ENCODE measurements at regions not wholly inside any gene's neighbourhood (a gene's known extent, or its start where the extent isn't known, plus 50 kb on each side); places are given as distances from the start of the nearest gene placed in this dataset.
"Not testable (repeated sequence)": the region's sequence is repeated elsewhere in the genome, so short reads cannot be mapped to it uniquely, and the experiment has no call there.

GRCh38 chr14:106269451-106270204 is 743.2 kb downstream of the TMEM121 start:
- in situ Hi-C loops (cut with HindIII; ENCODE audit: low sequenced_read_pairs): no loop called here
- DNase-seq (ENCODE audit: low spot score): no peak

GRCh38 chr14:106270476-106271121 is 744.2 kb downstream of the TMEM121 start:
- in situ Hi-C loops (cut with HindIII; ENCODE audit: low sequenced_read_pairs); DNase-seq (ENCODE audit: low spot score): not testable (repeated sequence)

GRCh38 chr14:106276326-106277267 is 750.2 kb downstream of the TMEM121 start:
- in situ Hi-C loops (cut with HindIII; ENCODE audit: low sequenced_read_pairs): no loop called here
- no peak for DNase-seq (ENCODE audit: low spot score)

GRCh38 chr14:106277503-106277902 is 751.1 kb downstream of the TMEM121 start:
- in situ Hi-C loops (cut with HindIII; ENCODE audit: low sequenced_read_pairs): no loop called here
- DNase-seq (ENCODE audit: low spot score): no peak

GRCh38 chr14:106280876-106281275 is 754.5 kb downstream of the TMEM121 start:
- DNase-seq (ENCODE audit: low spot score): no peak
- in situ Hi-C loops (cut with HindIII; ENCODE audit: low sequenced_read_pairs): no loop called here

- no peak for DNase-seq (ENCODE audit: low spot score)
- in situ Hi-C loops (cut with HindIII; ENCODE audit: low sequenced_read_pairs): no loop called here
These were observed 760.4 kb downstream of the TMEM121 start for GRCh38 chr14:106286697-106287290.

- in situ Hi-C loops (cut with HindIII; ENCODE audit: low sequenced_read_pairs): no loop called here
- DNase-seq (ENCODE audit: low spot score): no peak
These were observed 761.1 kb downstream of the TMEM121 start for GRCh38 chr14:106287506-106287905.

GRCh38 chr14:106291626-106292025 is 765.2 kb downstream of the TMEM121 start:
- in situ Hi-C loops (cut with HindIII; ENCODE audit: low sequenced_read_pairs): no loop called here
- no peak for DNase-seq (ENCODE audit: low spot score)

GRCh38 chr14:106294324-106294723 is 767.9 kb downstream of the TMEM121 start:
- in situ Hi-C loops (cut with HindIII; ENCODE audit: low sequenced_read_pairs): no loop called here
- no peak for DNase-seq (ENCODE audit: low spot score)

GRCh38 chr14:106300951-106301510 is 774.6 kb downstream of the TMEM121 start:
- in situ Hi-C loops (cut with HindIII; ENCODE audit: low sequenced_read_pairs): not testable (repeated sequence)

GRCh38 chr14:106301609-106302008 is 775.2 kb downstream of the TMEM121 start:
- DNase-seq (ENCODE audit: low spot score); in situ Hi-C loops (cut with HindIII; ENCODE audit: low sequenced_read_pairs): not testable (repeated sequence)

More at GRCh38 chr14:106300951-106301510, 774.6 kb downstream of the TMEM121 start:
- not testable (repeated sequence) for DNase-seq (ENCODE audit: low spot score)

- DNase-seq (ENCODE audit: low spot score): no peak
- in situ Hi-C loops (cut with HindIII; ENCODE audit: low sequenced_read_pairs): no loop called here
These were observed 776.3 kb downstream of the TMEM121 start for GRCh38 chr14:106302661-106303060.

- in situ Hi-C loops (cut with HindIII; ENCODE audit: low sequenced_read_pairs): no loop called here
- no peak for DNase-seq (ENCODE audit: low spot score)
These were observed 777.9 kb downstream of the TMEM121 start for GRCh38 chr14:106304271-106304670.

- in situ Hi-C loops (cut with HindIII; ENCODE audit: low sequenced_read_pairs): no loop called here
- peak; percentile 4 for DNase-seq (ENCODE audit: low spot score)
These were observed 782.5 kb downstream of the TMEM121 start for GRCh38 chr14:106308839-106309389.

GRCh38 chr14:106309423-106309822 is 783.0 kb downstream of the TMEM121 start:
- in situ Hi-C loops (cut with HindIII; ENCODE audit: low sequenced_read_pairs): no loop called here
- no peak for DNase-seq (ENCODE audit: low spot score)

GRCh38 chr14:106315436-106315835 is 789.1 kb downstream of the TMEM121 start:
- in situ Hi-C loops (cut with HindIII; ENCODE audit: low sequenced_read_pairs): no loop called here
- no peak for DNase-seq (ENCODE audit: low spot score)

GRCh38 chr14:106317593-106317992 is 791.2 kb downstream of the TMEM121 start:
- in situ Hi-C loops (cut with HindIII; ENCODE audit: low sequenced_read_pairs): no loop called here
- no peak for DNase-seq (ENCODE audit: low spot score)

GRCh38 chr14:106318700-106319099 is 792.3 kb downstream of the TMEM121 start:
- in situ Hi-C loops (cut with HindIII; ENCODE audit: low sequenced_read_pairs): no loop called here
- DNase-seq (ENCODE audit: low spot score): no peak

- in situ Hi-C loops (cut with HindIII; ENCODE audit: low sequenced_read_pairs); DNase-seq (ENCODE audit: low spot score): not testable (repeated sequence)
These were observed 797.6 kb downstream of the TMEM121 start for GRCh38 chr14:106323970-106324369.
